ENCODE measurements at regions not wholly inside any gene's neighbourhood (a gene's known extent, or its start where the extent isn't known, plus 50 kb on each side); places are given as distances from the start of the nearest gene placed in this dataset.

- H3K27me3 ChIP-seq (ENCODE audit: control insufficient read depth in 2 of 2, insufficient read depth in 2 of 2, low read length in 2 of 2): no peaks in the 10 kb centered on the region
- no peak overlapping the region for H3K27ac ChIP-seq (ENCODE audit: insufficient read depth, low read depth, low read length)
- no peaks in the 10 kb centered on the region for H3K4me1 ChIP-seq (ENCODE audit: control insufficient read depth, extremely low read depth, insufficient read depth, low read length)
- ChIA-PET POLR2A (no interaction called here), CTCF (no interaction called here)
- dilution Hi-C loops (cut with MboI; ENCODE audit: extremely low pct_ligation_motif_present, low sequenced_read_pairs) (no loop called here), intact Hi-C loops (cut with micrococcal nuclease) (no loop called here)
- H3K9ac ChIP-seq (replicated peaks; ENCODE audit: extremely low read depth, insufficient read depth, low read length): no peak overlapping the region
- FAIRE-seq: no peak
- no peaks in the 10 kb centered on the region for H3K36me3 ChIP-seq (ENCODE audit: control insufficient read depth in 2 of 2, extremely low read depth in 1 of 2, insufficient read depth in 2 of 2, low read length in 2 of 2)
- H3K9me3 ChIP-seq (replicated peaks; ENCODE audit: control insufficient read depth, insufficient read depth, low read length): no peaks in the 10 kb centered on the region
- H3K4me3 ChIP-seq (replicated peaks in 1 of 3; ENCODE audit: insufficient read depth in 1 of 3, low read depth in 1 of 3, low read length in 3 of 3): no peak overlapping the region
- H4K20me1 ChIP-seq (replicated peaks; ENCODE audit: control insufficient read depth, extremely low read depth, insufficient read depth, low read length): no peaks in the 10 kb centered on the region
- BruUV-seq (replicated peaks): no TSS peak
- TF ChIP-seq POLR2AphosphoS5 (IDR thresholded peaks at IDR 0.05; ENCODE audit: insufficient read depth, low read depth, low read length) (no peak), FOS (IDR thresholded peaks at IDR 0.05; ENCODE audit: borderline replicate concordance, insufficient read depth, low read length) (no peak), POLR2A (IDR thresholded peaks at IDR 0.05; ENCODE audit: low read depth, low read length) (no peak), JUN (IDR thresholded peaks at IDR 0.05; ENCODE audit: borderline replicate concordance, insufficient read depth, insufficient read length, low read depth) (no peak), MAX (IDR thresholded peaks at IDR 0.05; ENCODE audit: insufficient read depth, insufficient read length) (no peak), MYC (IDR thresholded peaks at IDR 0.05; ENCODE audit: low read depth, low read length) (no peak), EZH2 (IDR thresholded peaks at IDR 0.05; ENCODE audit: borderline replicate concordance, low read depth, low read length, severe bottlenecking) (no peak), GATA2 (IDR thresholded peaks at IDR 0.05; ENCODE audit: insufficient read depth, insufficient read length, low read depth, low read length) (no peak)
- TF ChIP-seq, protein P1, sequence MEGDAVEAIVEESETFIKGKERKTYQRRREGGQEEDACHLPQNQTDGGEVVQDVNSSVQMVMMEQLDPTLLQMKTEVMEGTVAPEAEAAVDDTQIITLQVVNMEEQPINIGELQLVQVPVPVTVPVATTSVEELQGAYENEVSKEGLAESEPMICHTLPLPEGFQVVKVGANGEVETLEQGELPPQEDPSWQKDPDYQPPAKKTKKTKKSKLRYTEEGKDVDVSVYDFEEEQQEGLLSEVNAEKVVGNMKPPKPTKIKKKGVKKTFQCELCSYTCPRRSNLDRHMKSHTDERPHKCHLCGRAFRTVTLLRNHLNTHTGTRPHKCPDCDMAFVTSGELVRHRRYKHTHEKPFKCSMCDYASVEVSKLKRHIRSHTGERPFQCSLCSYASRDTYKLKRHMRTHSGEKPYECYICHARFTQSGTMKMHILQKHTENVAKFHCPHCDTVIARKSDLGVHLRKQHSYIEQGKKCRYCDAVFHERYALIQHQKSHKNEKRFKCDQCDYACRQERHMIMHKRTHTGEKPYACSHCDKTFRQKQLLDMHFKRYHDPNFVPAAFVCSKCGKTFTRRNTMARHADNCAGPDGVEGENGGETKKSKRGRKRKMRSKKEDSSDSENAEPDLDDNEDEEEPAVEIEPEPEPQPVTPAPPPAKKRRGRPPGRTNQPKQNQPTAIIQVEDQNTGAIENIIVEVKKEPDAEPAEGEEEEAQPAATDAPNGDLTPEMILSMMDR (IDR thresholded peaks at IDR 0.05; ENCODE audit: extremely low read depth in 1 of 2, insufficient read depth in 1 of 2, low read depth in 1 of 2, low read length in 2 of 2): no peak
- no peaks in the 10 kb centered on the region for H3K9me1 ChIP-seq (replicated peaks; ENCODE audit: control insufficient read depth, extremely low read depth, insufficient read depth, low read length)
- no peak overlapping the region for H3K4me2 ChIP-seq (ENCODE audit: insufficient read depth, low read length)
- H2AFZ ChIP-seq (ENCODE audit: low read depth, low read length): no peak overlapping the region
- no peaks in the 10 kb centered on the region for H3K79me2 ChIP-seq (ENCODE audit: control insufficient read depth, insufficient read depth, low read length)
- no peak for DNase-seq (ENCODE audit: low read depth, low spot score)
Observed at GRCh38 chr14:99007795-99008194, 264.2 kb downstream of the BCL11B start.
